Peyer's patch (tissue), 4 donors: ENCODE measurements at regions not wholly inside any gene's neighbourhood (a gene's known extent, or its start where the extent isn't known, plus 50 kb on each side); places are given as distances from the start of the nearest gene placed in this dataset.
"Not testable (repeated sequence)": the region's sequence is repeated elsewhere in the genome, so short reads cannot be mapped to it uniquely, and the experiment has no call there.

Experiments used
- DNase-seq, 3 donors: peaks; one replicate each; pipeline ENCODE4 v3.0.0-alpha.2; 2017 to 2019
- H3K27ac ChIP-seq, 4 donors: fragments of 200-600 bp; sonication (generic); one replicate each; pipeline ENCODE4 v1.5.1; 2016 to 2019
- H3K27me3 ChIP-seq, 2 donors: fragments of 200-600 bp; sonication (generic); one replicate each; pipeline ENCODE4 v1.5.1; 2019
- H3K36me3 ChIP-seq, 3 donors: fragments of 200-600 bp; sonication (generic); one replicate each; pipeline ENCODE4 v1.5.1; 2016 to 2019
- H3K4me1 ChIP-seq, 4 donors: fragments of 200-600 bp; sonication (generic); one replicate each; pipeline ENCODE4 v1.5.1; 2016 to 2019
- H3K4me3 ChIP-seq, 4 donors: fragments of 200-600 bp; sonication (generic); 1 replicate in 3 of 4; 2 replicates in 1 of 4; pipeline ENCODE4 v1.5.1; 2016 to 2019; ENCODE audit warnings: mild to moderate bottlenecking in 1 of 4
- H3K9me3 ChIP-seq, 4 donors: fragments of 200-600 bp; sonication (generic); one replicate each; pipeline ENCODE4 v1.5.1; 2016 to 2019; ENCODE audit warnings: mild to moderate bottlenecking in 1 of 4
- CTCF ChIP-seq, 6 experiments: fragments of 450-650 bp in 4 of 6; fragments of 200-600 bp in 2 of 6; sonication (generic) in 1 of 6; IDR thresholded peaks; one replicate each; pipeline ENCODE4 v1.5.1; 2017 to 2019; ENCODE audit warnings: antibody characterized with exemption in 6 of 6, mild to moderate bottlenecking in 3 of 6, moderate library complexity in 1 of 6
- POLR2A ChIP-seq, 2 donors: fragments of 450-650 bp; IDR thresholded peaks; one replicate each; pipeline ENCODE4 v1.5.1; 2017; ENCODE audit warnings: antibody characterized with exemption in 2 of 2, mild to moderate bottlenecking in 2 of 2, moderate library complexity in 2 of 2

GRCh38 chr7:113752689-113753088 lies 166.1 kb downstream of the PPP1R3A start:
- TF ChIP-seq POLR2A (IDR thresholded peaks at IDR 0.05) (no peak), CTCF (IDR thresholded peaks at IDR 0.05) (no peak)
- no peaks in the 10 kb centered on the region for H3K4me1 ChIP-seq
- H3K36me3 ChIP-seq, result no peaks in the 10 kb centered on the region
- no peak overlapping the region for H3K27ac ChIP-seq
- H3K27me3 ChIP-seq, result no peaks in the 10 kb centered on the region
- no peaks in the 10 kb centered on the region for H3K9me3 ChIP-seq
- no peak for DNase-seq
- H3K4me3 ChIP-seq, result no peak overlapping the region

- H3K27ac ChIP-seq, result no peak overlapping the region
- no peaks in the 10 kb centered on the region for H3K27me3 ChIP-seq
- no peaks in the 10 kb centered on the region for H3K9me3 ChIP-seq
- no peaks in the 10 kb centered on the region for H3K4me1 ChIP-seq
- TF ChIP-seq POLR2A (IDR thresholded peaks at IDR 0.05) (no peak), CTCF (IDR thresholded peaks at IDR 0.05) (no peak)
- no peaks in the 10 kb centered on the region for H3K36me3 ChIP-seq
- no peak for DNase-seq
- H3K4me3 ChIP-seq, result no peak overlapping the region
Measured at GRCh38 chr7:113752289-113752688, 166.5 kb downstream of the PPP1R3A start.

GRCh38 chr7:113751547-113751946 lies 167.3 kb downstream of the PPP1R3A start:
- Histone ChIP-seq H3K9me3 (no peaks in the 10 kb centered on the region), H3K27ac (no peak overlapping the region), H3K36me3 (no peaks in the 10 kb centered on the region), H3K27me3 (no peaks in the 10 kb centered on the region), H3K4me3 (no peak overlapping the region), H3K4me1 (no peaks in the 10 kb centered on the region)
- DNase-seq, result no peak
- no peak for TF ChIP-seq CTCF (IDR thresholded peaks at IDR 0.05)
- no peak for TF ChIP-seq POLR2A (IDR thresholded peaks at IDR 0.05)

- not testable (repeated sequence) for H3K9me3 ChIP-seq, H3K4me1 ChIP-seq, DNase-seq, H3K4me3 ChIP-seq, H3K27ac ChIP-seq, H3K27me3 ChIP-seq, H3K36me3 ChIP-seq
Measured at GRCh38 chr7:113748385-113748784, 170.4 kb downstream of the PPP1R3A start.

GRCh38 chr7:113742946-113743431 lies 175.8 kb downstream of the PPP1R3A start:
- H3K9me3 ChIP-seq, H3K27ac ChIP-seq, H3K36me3 ChIP-seq, DNase-seq, H3K4me3 ChIP-seq, H3K27me3 ChIP-seq, H3K4me1 ChIP-seq: not testable (repeated sequence)

GRCh38 chr7:113742377-113742776 lies 176.4 kb downstream of the PPP1R3A start:
- H3K9me3 ChIP-seq, result no peaks in the 10 kb centered on the region
- TF ChIP-seq CTCF (IDR thresholded peaks at IDR 0.05) (no peak), POLR2A (IDR thresholded peaks at IDR 0.05) (no peak)
- no peak overlapping the region for H3K4me3 ChIP-seq
- no peaks in the 10 kb centered on the region for H3K4me1 ChIP-seq
- no peak overlapping the region for H3K27ac ChIP-seq
- no peaks in the 10 kb centered on the region for H3K27me3 ChIP-seq
- no peak for DNase-seq
- H3K36me3 ChIP-seq, result no peaks in the 10 kb centered on the region

- TF ChIP-seq POLR2A (IDR thresholded peaks at IDR 0.05), result no peak
- TF ChIP-seq CTCF (IDR thresholded peaks at IDR 0.05), result no peak
- no peak overlapping the region for H3K4me3 ChIP-seq
- no peaks in the 10 kb centered on the region for H3K9me3 ChIP-seq
- H3K27me3 ChIP-seq, result no peaks in the 10 kb centered on the region
- no peak for DNase-seq
- no peaks in the 10 kb centered on the region for H3K36me3 ChIP-seq
- H3K27ac ChIP-seq, result no peak overlapping the region
- no peaks in the 10 kb centered on the region for H3K4me1 ChIP-seq
Measured at GRCh38 chr7:113731571-113731970, 187.2 kb downstream of the PPP1R3A start.
